GM03348 (cell line): ENCODE measurements at regions not wholly inside any gene's neighbourhood (a gene's known extent, or its start where the extent isn't known, plus 50 kb on each side); places are given as distances from the start of the nearest gene placed in this dataset.
A peak's percentile ranks its signal among the peaks of the same experiment; 100 is the strongest.
"Not testable (repeated sequence)": the region's sequence is repeated elsewhere in the genome, so short reads cannot be mapped to it uniquely, and the experiment has no call there.

Experiments used
- DNase-seq: peaks from one replicate; pipeline ENCODE4 v3.0.0; 2012; ENCODE audit warnings: low spot score

- DNase-seq: no peak
These were observed 383.9 kb upstream of the DPH6 start for GRCh38 chr15:35929740-35930444.

GRCh38 chr15:35931799-35932341, 385.9 kb upstream of the DPH6 start:
- no peak for DNase-seq

- DNase-seq: no peak
These were observed 386.6 kb upstream of the DPH6 start for GRCh38 chr15:35932531-35932930.

DNA sequence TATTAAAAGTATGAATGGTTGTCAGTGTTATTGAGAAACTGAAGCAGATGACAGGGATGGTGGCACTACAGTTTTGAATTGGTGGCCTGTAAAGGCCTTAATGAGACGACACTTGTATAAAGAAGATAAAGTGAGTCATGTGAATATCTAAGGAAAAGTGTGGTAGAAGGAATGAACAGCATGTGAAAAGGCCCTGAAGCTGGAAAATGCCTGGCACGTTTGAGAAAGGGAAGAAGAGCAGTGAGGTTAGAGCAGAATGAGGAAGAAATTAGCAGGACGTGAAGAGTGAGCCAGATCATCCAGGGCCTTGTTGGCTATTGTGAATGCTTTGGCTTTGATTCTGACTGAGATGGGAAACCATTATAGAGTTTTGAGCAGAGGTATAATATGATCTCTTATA, 387.6 kb upstream of the DPH6 start:
- no peak for DNase-seq

DNA sequence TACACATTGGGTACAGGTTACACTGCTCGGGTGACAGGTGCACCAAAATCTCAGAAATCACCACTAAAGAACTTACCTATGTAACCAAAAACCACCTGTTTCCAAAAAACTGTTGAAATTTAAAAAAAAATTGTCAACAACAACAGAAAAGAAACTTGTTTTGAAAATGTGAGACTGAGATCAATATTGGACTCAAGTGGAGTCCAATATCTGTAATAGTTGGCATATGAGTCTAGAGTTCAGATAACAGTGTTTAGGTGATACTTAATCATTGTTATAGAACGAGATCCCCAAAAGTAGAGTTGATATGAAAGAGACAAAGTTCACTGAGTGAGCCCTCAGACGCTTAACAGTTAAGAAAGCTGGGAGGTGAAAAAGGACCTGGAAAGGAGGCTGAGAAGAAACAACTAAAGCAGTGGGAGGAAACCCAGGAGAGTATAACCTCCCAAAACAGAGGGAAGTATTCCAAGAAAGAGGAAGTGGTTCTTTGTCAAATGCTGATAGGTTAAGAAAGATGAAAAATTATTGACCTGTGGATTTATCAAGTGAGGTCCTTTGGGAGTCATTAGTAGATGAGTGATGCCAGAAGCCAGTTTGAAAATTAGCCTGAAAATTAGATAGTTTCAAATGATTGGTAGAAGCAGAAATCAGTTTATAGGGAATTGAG, 388.6 kb upstream of the DPH6 start:
- no peak for DNase-seq

- DNase-seq: no peak
These were observed 390.3 kb upstream of the DPH6 start for GRCh38 chr15:35936284-35936683.

GRCh38 chr15:35937380-35937779, 391.4 kb upstream of the DPH6 start:
- no peak for DNase-seq

- DNase-seq: no peak
These were observed 399.1 kb upstream of the DPH6 start for GRCh38 chr15:35944945-35945585.

GRCh38 chr15:35953424-35953823, 407.5 kb upstream of the DPH6 start:
- DNase-seq: no peak

- no peak for DNase-seq
These were observed 410.1 kb upstream of the DPH6 start for GRCh38 chr15:35956056-35956455.

- no peak for DNase-seq
These were observed 412.1 kb upstream of the DPH6 start for GRCh38 chr15:35958021-35958420.

DNA sequence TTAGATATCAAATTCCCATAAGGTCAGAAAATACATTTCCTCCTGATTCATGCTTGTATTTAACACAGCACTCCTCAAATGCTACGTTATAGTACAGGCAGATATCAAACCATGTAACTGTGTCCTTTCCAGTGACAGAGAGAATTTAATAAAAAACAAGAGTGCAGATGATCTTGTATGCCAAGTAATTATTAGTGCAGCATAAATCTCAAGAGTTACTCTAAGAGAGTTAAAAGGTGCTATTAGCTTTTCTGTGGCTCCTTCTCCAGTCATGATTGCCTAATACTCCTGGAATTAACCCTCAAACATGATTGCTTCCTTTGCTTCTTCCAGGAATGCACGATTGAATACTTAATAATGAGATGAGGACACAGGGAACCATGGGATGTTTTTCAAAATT, 413.0 kb upstream of the DPH6 start:
- DNase-seq: no peak

DNA sequence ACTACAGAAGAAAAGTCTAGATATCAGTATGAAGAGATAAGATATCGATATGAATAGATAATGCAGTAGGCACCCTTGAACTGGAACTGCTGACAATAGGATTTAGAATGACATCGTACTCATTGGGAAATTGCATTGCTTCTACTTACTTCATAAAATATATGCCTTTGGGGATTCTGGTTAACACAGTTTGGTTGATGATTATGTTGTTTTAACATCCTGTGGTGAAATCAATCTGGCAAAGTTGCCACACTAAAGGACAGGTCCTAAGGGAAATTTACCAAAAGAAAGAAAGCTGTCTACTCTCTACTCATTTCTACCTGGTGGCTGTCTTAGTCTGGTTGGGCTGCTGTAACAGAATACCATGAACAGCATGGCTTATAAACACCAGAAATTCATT, 417.4 kb upstream of the DPH6 start:
- no peak for DNase-seq

GRCh38 chr15:35966781-35967180, 420.8 kb upstream of the DPH6 start:
- DNase-seq: no peak

DNA sequence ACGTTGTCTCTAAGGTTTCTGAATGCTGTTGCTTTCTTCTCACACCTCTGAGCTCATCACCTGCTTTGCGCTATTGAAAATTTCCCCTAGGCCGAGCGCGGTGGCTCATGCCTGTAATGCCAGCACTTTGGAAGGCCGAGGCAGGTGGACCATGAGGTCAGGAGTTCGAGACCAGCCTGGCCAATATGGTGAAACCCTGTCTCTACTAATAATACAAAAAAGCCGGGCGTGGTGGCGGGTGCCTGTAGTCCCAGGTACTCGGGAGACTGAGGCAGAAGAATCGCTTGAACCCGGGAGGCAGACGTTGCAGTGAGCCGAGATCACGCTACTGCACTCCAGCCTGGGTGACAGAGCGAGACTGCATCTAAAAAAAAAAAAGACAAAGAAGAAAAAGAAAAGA, 422.0 kb upstream of the DPH6 start:
- DNase-seq: not testable (repeated sequence)

- no peak for DNase-seq
These were observed 427.1 kb upstream of the DPH6 start for GRCh38 chr15:35973029-35973428.

- DNase-seq: no peak
These were observed 428.1 kb upstream of the DPH6 start for GRCh38 chr15:35974052-35974451.

DNA sequence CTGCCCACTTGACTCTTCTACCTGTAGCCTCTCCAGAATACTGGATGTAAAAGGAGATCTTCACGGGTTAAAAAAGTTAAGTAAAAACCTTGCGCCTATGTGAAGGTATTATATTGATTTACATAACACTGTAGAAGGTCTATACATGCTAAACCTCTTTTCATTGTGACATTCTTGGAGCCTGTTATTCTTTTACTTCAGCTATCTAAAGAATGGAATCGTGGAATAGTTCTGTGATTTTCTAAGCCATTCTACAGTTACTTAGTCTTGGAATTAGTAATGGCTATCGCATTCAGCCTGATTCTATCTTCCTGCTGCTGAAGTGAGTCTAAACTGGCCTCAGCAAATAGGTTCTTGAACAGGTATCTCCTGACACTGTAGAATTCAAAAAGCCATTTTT, 430.0 kb upstream of the DPH6 start:
- no peak for DNase-seq

- no peak for DNase-seq
These were observed 433.6 kb upstream of the DPH6 start for GRCh38 chr15:35979608-35980007.

DNA sequence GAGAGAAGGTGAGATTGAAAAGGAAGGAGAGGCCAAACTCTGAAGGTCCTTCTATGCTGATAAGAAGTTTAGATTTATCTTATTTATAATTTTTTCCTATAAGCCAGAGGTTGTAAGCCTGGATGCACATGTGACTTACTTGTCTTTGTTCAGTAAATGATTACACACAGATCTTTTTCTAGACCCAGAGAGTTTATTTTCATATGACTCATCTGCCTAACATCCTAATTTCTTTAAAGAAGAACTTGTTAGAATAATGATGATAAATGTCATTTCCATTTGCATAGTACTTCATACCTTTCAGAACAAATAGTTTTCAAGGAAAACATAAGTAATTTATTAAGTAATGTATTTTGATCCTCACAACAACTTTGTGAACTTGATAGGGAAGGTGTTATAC, 434.8 kb upstream of the DPH6 start:
- peak; percentile 31 for DNase-seq

DNA sequence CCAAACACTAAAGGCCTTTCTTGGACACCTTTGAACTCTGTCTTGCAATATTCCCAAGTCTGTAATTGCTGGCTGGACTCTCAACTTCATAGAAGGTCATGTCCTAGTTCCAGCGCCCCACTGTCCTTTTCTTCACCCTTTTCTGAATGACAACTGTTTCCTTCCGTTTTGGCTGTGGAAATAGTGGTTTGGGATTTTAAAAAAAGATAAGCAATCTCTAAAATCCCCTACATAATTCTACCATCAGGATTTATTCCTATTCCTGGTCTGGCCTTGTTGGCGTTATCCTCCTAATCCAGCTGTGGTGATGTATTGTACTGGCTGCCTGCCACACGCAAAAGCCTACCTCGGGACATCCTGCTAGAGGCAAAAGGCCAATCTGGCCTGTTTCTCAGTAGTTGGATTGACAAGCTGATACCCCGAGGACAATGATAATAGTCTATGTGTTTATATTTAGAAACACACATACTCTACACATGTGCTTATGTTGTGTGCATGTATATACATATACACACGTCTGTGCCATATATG, 440.3 kb upstream of the DPH6 start:
- no peak for DNase-seq

GRCh38 chr15:35987056-35987455, 441.1 kb upstream of the DPH6 start:
- no peak for DNase-seq

DNA sequence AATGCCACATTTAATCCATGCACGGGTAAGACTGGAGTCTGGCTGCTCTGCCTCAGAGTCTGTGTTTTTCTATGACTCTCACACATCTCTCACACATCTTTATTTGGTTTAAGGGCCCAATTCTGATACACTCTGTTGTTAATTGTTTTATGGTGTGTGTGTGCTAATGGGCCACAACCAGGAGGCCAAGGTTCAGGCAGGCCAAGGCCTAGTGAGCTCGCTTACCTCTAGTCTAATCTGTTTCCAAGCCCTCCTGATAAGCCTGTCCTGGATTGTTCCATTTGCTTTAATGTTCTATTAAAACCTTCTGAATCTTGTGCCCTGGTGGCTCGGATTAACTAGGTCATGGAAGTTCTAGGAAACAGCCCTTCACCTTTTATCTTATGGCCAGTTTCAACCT, 445.4 kb upstream of the DPH6 start:
- DNase-seq: no peak
